Ishikawa (cell line): ENCODE measurements at regions not wholly inside any gene's neighbourhood (a gene's known extent, or its start where the extent isn't known, plus 50 kb on each side); places are given as distances from the start of the nearest gene placed in this dataset.
A peak's percentile ranks its signal among the peaks of the same experiment; 100 is the strongest.

Source experiments
- CEBPB ChIP-seq: IDR thresholded peaks from 2 replicates; pipeline ENCODE4 v1.6.1; 2012
- CREB1 ChIP-seq: IDR thresholded peaks from 2 replicates; pipeline ENCODE4 v1.6.1; 2012; ENCODE audit warnings: low read depth
- EGR1 ChIP-seq: IDR thresholded peaks from 2 replicates; pipeline ENCODE4 v1.6.1; 2012
- EP300 ChIP-seq: IDR thresholded peaks from 2 replicates; pipeline ENCODE4 v1.6.1; 2012; ENCODE audit warnings: borderline replicate concordance
- FOXM1 ChIP-seq: IDR thresholded peaks from 2 replicates; pipeline ENCODE4 v1.6.1; 2012; ENCODE audit warnings: low read depth, borderline replicate concordance
- NFIC ChIP-seq: IDR thresholded peaks from 2 replicates; pipeline ENCODE4 v1.6.1; 2012
- RAD21 ChIP-seq: IDR thresholded peaks from 2 replicates; pipeline ENCODE4 v1.6.1; 2012; ENCODE audit warnings: low read depth
- TAF1 ChIP-seq: IDR thresholded peaks from 2 replicates; pipeline ENCODE4 v1.6.1; 2012; ENCODE audit warnings: low read depth, mild to moderate bottlenecking
- TCF12 ChIP-seq: IDR thresholded peaks from 2 replicates; pipeline ENCODE4 v1.6.1; 2012; ENCODE audit warnings: low read depth
- TEAD4 ChIP-seq: IDR thresholded peaks from 2 replicates; pipeline ENCODE4 v1.6.1; 2012
- YY1 ChIP-seq: IDR thresholded peaks from 2 replicates; pipeline ENCODE4 v1.6.1; 2012; ENCODE audit warnings: low read depth
- ZBTB7A ChIP-seq: IDR thresholded peaks from 2 replicates; pipeline ENCODE4 v1.6.1; 2012; ENCODE audit warnings: low read depth
- TF ChIP-seq, protein P1 (sequence below): IDR thresholded peaks from 2 replicates; pipeline ENCODE4 v1.6.1; 2012; ENCODE audit warnings: low read depth, mild to moderate bottlenecking
- TF ChIP-seq, protein P2 (sequence below): IDR thresholded peaks from 2 replicates; pipeline ENCODE4 v1.6.1; 2012
- TF ChIP-seq, protein P3 (sequence below): IDR thresholded peaks from 2 replicates; pipeline ENCODE4 v1.6.1; 2012

DNA sequence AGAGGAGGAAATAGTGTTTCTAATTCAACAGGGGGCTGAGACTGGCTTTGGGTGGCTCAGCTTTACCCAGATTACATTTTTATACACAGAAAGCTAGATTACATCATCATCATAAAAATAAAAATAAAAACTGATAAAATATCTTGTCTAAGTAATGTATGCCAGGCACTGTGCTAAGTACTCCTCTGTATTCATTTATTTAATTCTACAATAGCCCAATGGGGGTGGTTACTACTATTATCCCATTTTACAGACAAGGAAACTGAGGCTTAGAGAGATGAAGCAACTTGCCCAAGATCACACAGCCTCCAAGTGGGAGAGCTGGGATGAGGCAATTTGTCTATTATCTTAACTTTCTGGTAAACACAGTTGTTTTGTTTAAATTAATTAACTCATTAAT, 62.3 kb upstream of the ECE1 start:
- TF ChIP-seq CEBPB (no peak), NFIC (no peak), RAD21 (no peak), EP300 (no peak), EGR1 (no peak), CREB1 (no peak), TAF1 (no peak), TEAD4 (no peak), YY1 (no peak), ZBTB7A (no peak), FOXM1 (no peak), TCF12 (no peak)
- TF ChIP-seq, protein P1, sequence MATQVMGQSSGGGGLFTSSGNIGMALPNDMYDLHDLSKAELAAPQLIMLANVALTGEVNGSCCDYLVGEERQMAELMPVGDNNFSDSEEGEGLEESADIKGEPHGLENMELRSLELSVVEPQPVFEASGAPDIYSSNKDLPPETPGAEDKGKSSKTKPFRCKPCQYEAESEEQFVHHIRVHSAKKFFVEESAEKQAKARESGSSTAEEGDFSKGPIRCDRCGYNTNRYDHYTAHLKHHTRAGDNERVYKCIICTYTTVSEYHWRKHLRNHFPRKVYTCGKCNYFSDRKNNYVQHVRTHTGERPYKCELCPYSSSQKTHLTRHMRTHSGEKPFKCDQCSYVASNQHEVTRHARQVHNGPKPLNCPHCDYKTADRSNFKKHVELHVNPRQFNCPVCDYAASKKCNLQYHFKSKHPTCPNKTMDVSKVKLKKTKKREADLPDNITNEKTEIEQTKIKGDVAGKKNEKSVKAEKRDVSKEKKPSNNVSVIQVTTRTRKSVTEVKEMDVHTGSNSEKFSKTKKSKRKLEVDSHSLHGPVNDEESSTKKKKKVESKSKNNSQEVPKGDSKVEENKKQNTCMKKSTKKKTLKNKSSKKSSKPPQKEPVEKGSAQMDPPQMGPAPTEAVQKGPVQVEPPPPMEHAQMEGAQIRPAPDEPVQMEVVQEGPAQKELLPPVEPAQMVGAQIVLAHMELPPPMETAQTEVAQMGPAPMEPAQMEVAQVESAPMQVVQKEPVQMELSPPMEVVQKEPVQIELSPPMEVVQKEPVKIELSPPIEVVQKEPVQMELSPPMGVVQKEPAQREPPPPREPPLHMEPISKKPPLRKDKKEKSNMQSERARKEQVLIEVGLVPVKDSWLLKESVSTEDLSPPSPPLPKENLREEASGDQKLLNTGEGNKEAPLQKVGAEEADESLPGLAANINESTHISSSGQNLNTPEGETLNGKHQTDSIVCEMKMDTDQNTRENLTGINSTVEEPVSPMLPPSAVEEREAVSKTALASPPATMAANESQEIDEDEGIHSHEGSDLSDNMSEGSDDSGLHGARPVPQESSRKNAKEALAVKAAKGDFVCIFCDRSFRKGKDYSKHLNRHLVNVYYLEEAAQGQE = no peak
- TF ChIP-seq, protein P2, sequence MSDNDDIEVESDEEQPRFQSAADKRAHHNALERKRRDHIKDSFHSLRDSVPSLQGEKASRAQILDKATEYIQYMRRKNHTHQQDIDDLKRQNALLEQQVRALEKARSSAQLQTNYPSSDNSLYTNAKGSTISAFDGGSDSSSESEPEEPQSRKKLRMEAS = no peak
- TF ChIP-seq, protein P3, sequence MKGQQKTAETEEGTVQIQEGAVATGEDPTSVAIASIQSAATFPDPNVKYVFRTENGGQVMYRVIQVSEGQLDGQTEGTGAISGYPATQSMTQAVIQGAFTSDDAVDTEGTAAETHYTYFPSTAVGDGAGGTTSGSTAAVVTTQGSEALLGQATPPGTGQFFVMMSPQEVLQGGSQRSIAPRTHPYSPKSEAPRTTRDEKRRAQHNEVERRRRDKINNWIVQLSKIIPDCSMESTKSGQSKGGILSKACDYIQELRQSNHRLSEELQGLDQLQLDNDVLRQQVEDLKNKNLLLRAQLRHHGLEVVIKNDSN = no peak

DNA sequence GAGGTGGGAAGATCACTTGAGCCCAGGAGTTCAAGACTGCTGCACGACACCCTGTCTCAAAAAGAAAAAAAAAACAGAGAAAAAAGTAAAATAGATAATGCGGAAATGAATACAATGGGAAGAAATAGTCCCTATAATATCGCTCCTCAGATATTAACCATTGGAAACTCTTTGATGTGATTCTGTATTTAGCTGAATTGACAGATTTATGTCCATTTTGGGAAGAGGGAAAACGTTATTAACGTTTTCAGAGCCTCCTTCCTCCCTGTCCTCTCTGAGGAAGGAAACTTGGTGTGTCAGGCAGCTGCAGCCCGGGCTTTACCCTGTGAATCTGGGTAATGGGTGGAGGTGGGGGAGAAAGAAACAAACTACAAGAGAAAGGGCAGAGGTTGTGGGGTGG, 61.6 kb upstream of the ECE1 start:
- TF ChIP-seq YY1 (no peak), ZBTB7A (no peak), EGR1 (no peak), RAD21 (no peak), TAF1 (no peak), EP300 (no peak), TEAD4 (no peak), FOXM1 (no peak)
- TF ChIP-seq, protein P1 = no peak
- TF ChIP-seq, protein P3 = no peak
- TF ChIP-seq, protein P2 = no peak

DNA sequence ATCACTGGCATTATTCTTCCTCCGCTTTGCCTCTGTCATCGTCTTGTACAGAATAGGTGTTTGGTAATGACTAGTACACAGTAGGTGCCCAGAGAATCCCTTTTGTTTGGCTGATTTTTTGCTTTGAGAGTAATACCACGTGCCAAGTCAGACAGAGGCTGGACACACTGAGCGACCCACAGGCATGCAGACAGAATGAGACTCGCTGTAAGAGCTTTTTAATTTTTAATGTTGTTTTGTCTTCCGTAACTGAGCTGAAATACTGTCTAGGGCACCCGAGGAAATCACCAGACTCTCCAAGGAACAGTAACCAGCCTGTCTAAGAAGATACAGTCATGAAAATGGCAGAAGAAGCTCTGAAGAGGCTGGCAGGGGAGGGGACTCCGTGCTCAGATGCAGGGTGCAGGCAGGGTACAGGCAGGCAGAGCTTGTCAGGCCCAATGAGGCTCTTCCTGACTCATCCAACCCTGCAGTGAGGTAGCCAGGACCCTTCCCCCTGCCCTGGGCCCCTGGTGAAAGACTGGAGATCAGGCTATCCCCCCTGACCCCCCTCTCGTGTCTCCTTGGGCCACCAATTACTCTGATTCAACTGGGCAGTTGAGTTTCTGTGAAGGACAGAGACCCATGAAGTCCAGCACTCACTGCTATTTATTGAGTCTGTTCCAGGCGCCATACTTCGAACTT, 60.1 kb upstream of the ECE1 start:
- TF ChIP-seq, protein P1 = no peak
- TF ChIP-seq, protein P3 = peak; percentile 33; the same call in 1 of the 2 replicates

DNA sequence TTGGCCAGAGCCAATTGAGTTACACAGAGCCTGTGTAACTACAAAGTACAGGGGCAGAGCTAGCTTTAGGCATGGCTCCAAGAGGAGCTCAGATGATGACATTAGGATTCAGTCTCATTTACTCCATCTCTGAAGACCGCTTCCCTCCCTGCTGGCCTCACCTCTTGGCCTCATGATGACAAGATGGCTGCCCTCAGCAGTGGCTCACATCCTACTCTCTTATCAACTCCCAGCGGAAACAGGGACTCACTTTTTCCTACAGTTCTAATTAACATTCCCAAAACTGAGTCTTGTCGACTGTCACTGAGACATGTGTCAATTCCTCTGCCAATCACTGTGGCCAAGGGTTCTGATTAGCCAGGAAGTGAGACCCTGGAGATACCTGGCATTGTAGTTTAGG, 59.4 kb upstream of the ECE1 start:
- 0 out of 2 replicates have a peak, but pooled peaks have one; percentile 33 for TF ChIP-seq YY1
- no peak for TF ChIP-seq TEAD4
- TF ChIP-seq TAF1 = no peak

DNA sequence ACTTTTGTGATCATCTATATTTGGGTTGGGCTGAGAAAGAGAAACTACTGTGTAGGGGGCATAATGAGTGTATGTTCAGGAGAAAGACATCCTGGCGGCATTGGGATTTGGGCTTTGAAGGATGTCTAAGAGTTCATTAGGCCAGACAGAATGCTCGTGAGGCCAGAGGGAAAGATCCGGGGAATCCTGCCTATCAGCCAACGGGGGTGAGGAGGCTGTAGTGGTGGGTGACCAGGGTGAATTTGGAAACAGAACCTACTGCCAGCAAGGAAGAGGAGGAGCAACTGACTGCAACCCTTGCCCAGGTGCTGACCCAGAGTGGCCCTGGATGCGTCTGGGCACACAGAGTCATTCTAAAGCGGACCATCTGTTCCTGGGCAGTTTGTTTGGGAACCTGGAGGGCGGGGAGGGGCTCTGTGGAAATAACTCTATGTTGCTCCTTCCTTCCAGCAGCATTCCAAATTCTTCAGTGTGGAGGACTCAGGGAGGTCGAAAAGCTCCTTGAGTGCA, 56.9 kb upstream of the ECE1 start:
- TF ChIP-seq FOXM1 (no peak), YY1 (no peak), CREB1 (no peak), TAF1 (no peak), CEBPB (no peak), ZBTB7A (no peak), EP300 (no peak), NFIC (no peak), TEAD4 (no peak), RAD21 (no peak), TCF12 (no peak), EGR1 (no peak)
- TF ChIP-seq, protein P1 = no peak
- TF ChIP-seq, protein P3 = no peak
- TF ChIP-seq, protein P2 = no peak
